Glomerular visceral epithelial cell (primary cell): ENCODE measurements at regions not wholly inside any gene's neighbourhood (a gene's known extent, or its start where the extent isn't known, plus 50 kb on each side); places are given as distances from the start of the nearest gene placed in this dataset.
A peak's percentile ranks its signal among the peaks of the same experiment; 100 is the strongest.

Source experiments
- DNase-seq: peaks from one replicate; pipeline ENCODE4 v3.0.0-alpha.2; 2016; ENCODE audit errors: extremely low spot score

- no peak for DNase-seq
These were observed 224.9 kb upstream of the ZNF717 start for GRCh38 chr3:76010252-76010651.

DNA sequence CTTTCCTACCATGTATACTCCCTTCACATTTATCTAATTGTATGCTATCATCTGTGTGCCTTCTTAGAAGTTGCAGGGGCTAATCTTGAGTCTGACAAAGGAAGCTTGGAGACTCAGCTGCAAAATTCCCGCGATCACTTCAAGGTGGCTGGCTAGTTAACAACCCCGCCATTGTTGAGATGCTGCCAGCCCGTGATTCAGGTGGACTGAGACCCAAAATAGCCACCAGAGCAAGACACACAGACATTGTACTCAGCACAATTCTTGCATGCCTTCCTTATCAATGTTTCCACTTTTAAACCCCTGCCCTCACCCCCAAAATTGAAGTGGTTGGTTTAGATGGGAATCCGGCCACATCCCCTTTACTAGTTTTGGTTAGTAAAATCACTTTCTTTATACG is 225.8 kb upstream of the ZNF717 start:
- DNase-seq, result no peak

DNA sequence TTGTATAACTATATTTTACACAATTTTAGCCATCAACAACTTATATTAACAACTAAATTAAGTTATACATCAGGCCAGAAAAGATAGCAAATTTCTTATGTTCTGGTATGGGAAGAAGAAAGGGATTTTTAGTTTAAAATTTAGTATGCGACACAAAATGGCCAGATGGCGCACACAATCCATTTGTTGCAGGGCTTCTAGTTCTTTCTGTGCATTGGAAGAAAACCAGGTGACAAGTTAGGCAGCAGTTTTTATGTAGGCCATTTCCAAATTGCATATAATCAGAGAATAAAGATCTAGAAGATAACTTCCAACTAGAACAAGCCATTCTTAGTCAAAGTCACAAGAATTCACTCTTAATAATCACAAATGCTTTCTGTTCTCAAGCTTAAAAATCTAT is 230.1 kb upstream of the ZNF717 start:
- DNase-seq, result no peak

- DNase-seq, result no peak
These were observed 230.8 kb upstream of the ZNF717 start for GRCh38 chr3:76016111-76016510.

- no peak for DNase-seq
These were observed 231.6 kb upstream of the ZNF717 start for GRCh38 chr3:76016769-76017439.

- DNase-seq, result no peak
These were observed 236.0 kb upstream of the ZNF717 start for GRCh38 chr3:76021376-76021775.

DNA sequence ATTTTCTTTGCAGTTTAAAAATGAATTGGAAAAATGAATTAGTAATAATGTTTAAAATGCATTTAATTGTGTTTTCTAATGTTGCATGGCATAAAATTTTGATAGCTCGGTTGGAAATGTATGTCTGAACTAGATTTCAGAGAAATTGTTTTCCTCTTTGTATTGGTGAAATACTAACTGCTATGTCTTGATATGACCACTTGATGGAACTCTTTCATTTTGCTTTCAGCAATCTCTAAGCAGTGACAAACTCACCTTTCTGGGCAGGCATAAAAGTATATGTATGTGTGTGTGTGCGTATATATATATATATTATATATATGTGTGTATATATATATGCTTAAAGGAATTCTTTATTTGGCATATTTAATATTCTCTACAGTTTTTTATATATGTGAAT is 239.3 kb upstream of the ZNF717 start:
- DNase-seq, result peak; percentile 2

DNA sequence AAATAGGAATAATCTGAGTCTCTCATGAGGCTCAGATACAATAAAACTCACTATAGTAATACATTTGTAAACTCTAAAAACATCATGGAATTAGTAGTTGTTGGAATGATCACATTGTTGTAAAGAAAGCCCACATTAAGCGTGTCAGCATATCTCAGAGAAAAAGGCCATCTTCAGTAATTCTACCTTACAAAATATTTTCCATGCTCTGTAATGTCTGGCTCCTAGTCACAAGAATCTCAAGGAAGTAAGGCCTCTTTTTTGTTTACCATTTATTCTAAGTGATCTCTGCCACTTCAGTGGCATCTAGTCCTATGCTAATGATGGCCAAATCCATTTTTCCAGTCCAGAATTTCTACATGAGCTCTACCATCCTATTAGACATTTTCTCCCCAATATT is 240.2 kb upstream of the ZNF717 start:
- no peak for DNase-seq

DNA sequence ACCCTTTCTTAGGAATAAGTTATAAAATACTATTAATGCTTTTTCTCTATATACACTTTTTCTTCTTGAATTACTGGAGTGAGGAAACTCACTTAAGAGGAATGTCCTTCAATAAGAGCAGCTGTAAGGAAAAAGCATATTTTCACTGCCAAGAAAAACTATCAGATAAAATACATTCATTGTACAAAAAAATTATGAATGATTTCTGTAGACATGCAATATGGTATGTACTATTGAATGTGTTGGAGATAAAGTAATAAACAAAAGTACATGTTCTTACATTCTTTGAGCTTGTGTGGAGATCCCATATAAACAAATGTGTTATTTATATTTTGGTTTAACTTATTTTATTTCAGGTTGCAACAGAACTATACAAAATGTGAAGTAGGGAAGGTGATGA is 241.0 kb upstream of the ZNF717 start:
- DNase-seq, result no peak

DNA sequence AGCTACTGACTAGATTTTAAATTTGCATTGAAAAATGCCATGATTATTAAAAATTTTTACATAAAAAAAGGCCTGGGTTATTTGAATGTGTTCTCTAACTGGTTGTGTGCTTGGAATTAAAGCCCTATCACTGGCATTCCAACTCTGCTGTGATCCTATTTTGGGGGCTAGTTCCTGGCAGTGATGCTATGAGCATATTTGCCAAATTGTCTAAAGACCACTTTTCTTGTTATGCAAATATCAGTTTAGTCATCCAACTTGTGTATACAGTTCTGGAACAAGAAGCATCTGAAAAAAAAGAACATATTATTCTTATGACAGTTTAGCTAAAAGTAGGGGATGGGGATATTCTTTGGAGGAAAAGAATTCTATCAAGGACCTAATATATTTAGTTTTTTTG is 243.4 kb upstream of the ZNF717 start:
- no peak for DNase-seq

- DNase-seq, result no peak
These were observed 249.3 kb upstream of the ZNF717 start for GRCh38 chr3:76034649-76035048.

DNA sequence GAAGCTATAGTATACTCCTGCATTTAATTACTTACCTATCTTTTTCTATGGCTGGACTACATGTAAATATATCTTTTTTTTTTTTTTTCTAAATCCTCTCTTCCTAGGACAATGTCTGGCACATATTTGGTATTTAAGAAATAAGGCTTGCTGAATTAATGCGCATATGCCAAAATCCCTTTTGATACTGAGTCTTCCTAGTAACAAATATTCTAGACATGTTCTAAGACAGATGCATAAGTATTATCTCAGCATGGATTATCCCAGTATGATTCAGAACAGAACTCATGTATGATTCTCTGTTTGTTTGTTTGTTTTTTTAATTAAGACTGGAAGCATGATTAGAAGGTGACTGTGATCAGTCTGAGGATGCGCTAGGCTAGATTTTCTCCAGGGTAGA is 249.8 kb upstream of the ZNF717 start:
- DNase-seq, result no peak

GRCh38 chr3:76038949-76039348 is 253.6 kb upstream of the ZNF717 start:
- no peak for DNase-seq

DNA sequence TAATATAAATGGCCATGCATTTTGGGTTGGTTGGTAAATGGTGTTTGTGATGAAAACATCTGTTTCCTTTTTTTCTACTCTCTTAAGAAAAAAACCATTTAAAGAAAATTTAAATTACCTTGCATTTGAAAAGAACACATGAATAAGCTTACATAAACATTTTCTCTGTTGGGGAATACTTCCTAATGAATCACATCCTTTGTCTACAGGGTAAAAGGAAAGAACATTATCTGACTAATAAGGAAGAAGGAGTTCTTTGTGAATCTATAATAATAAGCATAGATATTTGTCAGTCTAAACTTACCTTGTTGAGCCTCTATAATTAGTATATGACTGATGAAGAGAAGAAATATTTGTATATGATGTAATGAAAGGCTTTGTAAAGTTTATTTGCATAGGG is 254.1 kb upstream of the ZNF717 start:
- no peak for DNase-seq

DNA sequence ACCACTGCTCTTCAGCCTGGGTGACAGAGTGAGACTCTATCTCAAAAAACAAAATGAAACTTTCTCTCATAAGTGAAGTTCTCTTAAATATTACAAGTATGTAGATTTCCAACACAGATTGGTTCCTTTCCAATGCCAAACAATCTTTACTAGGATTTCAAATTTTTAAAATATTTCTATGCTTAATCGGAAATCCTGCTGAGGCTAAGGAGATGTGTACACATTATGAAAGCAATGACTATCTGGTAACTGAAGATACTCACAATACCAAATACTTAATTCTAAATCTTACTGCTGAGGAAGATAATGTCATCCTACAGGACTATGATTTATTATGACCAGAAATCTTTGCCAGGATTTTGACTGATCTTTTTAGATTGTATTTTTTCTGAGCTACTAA is 255.6 kb upstream of the ZNF717 start:
- DNase-seq, result no peak

DNA sequence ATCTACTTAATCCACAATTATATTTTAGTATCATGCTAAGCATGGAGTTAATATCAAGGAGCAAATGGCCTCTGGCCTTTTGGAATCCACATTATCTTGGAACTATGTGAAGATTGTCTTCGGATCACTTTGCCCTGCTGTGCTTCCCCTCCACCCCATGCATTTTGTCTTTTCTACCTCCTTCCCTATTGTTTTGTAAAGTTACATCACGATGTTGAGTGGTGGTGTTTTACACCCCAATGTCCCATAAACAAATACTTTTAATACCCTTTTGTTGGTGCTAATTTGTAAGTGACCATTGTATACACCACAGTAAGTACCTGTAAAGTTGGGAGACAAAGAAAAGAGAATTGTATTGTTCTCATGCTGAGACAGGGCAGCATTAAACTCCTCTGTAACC is 258.4 kb upstream of the ZNF717 start:
- no peak for DNase-seq

DNA sequence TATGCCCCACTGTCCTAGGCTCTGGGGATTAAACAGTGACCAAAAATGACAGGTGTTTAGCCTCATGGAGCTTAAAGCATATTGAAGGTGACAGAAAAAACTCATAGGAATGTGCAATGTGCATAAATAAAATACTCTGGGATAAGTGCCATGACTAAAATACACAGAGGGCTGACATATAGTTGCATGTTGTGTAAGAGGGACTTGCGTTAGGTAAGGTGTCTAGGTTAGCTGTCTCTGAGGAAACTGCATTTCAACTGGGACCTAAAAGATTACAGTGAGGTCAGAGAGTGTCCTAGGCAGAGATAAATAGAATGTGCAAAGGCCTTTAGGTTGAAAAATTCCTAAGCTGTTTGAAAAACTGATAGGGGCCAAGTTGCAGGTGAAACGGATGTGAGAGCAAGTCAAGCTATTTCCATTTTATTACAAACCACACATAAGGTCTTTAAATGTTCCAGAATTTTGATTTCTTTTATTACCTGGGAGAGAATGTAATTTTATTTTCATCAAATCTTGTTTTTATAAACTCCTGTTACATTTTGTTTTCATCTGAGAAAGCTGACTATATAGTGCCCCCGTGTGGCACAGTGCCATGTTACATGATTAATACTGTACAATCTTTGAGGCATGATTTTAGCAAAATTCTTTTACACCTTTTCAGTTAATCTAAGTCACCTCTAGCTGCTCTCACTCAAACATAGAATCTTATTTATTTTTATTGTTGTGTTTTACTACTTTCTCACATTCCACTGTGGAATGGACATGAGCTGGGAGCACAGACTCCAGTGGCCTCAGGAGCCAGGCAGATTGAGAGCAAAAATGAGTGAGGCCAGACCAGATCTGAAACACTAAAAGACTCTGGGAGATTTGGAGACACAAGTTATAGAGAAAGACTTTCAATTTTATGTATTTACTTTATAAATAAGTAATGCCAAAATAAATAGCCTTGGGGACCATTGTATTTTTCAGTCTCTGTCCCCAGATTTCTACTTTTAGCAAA is 259.6 kb upstream of the ZNF717 start:
- DNase-seq, result peak; percentile 3

GRCh38 chr3:76047368-76047767 is 262.0 kb upstream of the ZNF717 start:
- DNase-seq, result no peak

DNA sequence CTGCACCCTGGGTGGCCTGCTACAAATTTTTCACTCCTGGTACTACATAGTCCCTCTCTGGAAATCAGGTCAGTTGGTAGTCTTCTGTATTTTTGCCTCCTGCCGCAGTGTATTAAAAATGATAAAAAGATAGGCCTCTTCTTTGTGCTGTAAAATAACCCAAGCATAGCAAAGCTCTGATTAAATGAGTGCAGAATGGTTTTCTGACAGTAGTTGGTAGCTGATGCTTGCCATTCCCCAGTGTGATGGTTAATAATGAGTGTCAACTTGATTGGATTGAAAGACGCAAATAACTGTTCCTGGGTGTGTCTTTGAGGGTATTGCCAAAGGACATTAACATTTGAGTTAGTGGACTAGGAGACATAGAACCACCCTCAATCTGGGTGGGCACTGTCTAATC is 264.4 kb upstream of the ZNF717 start:
- DNase-seq, result no peak

DNA sequence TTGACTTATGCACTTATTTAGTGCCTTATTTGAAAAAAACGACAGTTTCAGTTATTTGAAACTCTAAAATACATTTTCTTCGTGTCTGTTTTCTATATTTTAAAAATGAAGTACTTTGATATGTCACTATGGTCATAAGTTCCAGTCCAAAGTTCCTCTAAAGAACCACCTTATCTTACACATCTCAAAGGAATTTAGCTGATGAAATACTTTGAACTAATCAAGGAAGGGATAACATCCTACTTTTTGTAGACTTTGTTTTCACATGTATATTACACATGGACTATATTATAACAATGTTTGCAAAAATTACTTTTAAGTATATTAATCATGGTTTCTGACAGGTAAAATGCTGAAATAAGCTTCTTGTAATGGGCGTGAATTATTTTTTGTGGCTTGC is 265.8 kb upstream of the ZNF717 start:
- DNase-seq, result no peak

DNA sequence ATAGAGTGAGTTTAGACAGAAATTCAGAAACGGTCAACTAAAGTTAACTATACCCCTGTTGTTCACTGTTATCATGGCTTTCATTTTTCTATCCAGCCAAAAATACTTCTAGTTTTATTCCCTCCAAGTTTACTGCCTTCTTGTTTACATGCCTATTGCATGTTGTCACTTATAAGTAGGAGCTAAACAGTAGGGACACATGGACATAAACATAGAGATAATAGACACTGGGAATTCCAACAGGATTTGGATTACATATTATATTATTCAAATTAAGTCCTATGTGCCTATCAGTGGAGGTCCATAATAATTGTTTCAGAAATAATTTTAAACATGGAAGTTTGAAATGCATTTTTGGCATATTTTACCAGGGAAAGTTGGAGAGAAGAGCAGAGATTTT is 269.1 kb upstream of the ZNF717 start:
- no peak for DNase-seq

- DNase-seq, result no peak
These were observed 276.3 kb upstream of the ZNF717 start for GRCh38 chr3:76061654-76062053.

- DNase-seq, result peak; percentile 26
These were observed 277.7 kb upstream of the ZNF717 start for GRCh38 chr3:76063019-76063418.
